ENCODE measurements at regions not wholly inside any gene's neighbourhood (a gene's known extent, or its start where the extent isn't known, plus 50 kb on each side); places are given as distances from the start of the nearest gene placed in this dataset.
"Not testable (repeated sequence)": the region's sequence is repeated elsewhere in the genome, so short reads cannot be mapped to it uniquely, and the experiment has no call there.

- H4K20me1 ChIP-seq (ENCODE audit: insufficient read depth, low read length), result no peaks in the 10 kb centered on the region; the same call in 1 of the 2 replicates
- no peak overlapping the region for H2AFZ ChIP-seq (ENCODE audit: low read depth, low read length)
- no peak overlapping the region for H3K4me2 ChIP-seq (ENCODE audit: insufficient read depth, low read length)
Measured at GRCh38 chr20:17863577-17864292, 104.9 kb downstream of the SNX5 start.

DNA sequence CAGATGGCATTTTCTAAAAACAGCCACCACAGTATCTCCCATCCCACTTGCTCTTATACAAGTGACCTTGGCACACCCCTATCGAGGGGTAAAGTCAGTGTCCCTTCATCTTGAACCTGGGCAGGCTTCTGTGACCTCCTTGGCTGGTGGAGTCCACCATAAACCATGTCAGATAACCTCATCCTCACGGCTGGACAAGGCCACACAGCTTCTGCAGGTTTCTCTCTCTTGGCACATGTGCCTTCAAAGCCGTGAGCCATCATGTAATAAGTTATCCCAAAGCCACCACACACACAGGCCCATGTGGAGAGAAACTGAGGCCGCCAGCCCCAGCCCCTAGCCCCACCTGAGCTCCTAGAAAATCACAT lies 105.4 kb downstream of the SNX5 start:
- Histone ChIP-seq H3K4me3 (ENCODE audit: low read depth in 1 of 2, low read length in 2 of 2) (no peak overlapping the region), H3K9me3 (ENCODE audit: insufficient read depth, low read length, severe bottlenecking) (no peaks in the 10 kb centered on the region), H3K27me3 (ENCODE audit: insufficient read depth, low read length, poor library complexity) (peaks cover 5% of the 10 kb centered on the region), H3K9ac (ENCODE audit: low read depth, low read length) (no peak overlapping the region), H3K36me3 (ENCODE audit: insufficient read depth, low read length) (no peaks in the 10 kb centered on the region), H3K79me2 (ENCODE audit: insufficient read depth, low read length) (no peaks in the 10 kb centered on the region), H3K4me2 (ENCODE audit: insufficient read depth, low read length) (no peak overlapping the region), H4K20me1 (ENCODE audit: insufficient read depth, low read length) (no peaks in the 10 kb centered on the region; the same call in 1 of the 2 replicates), H3K4me1 (ENCODE audit: insufficient read depth, low read length) (no peaks in the 10 kb centered on the region), H3K27ac (ENCODE audit: low read length) (no peak overlapping the region), H2AFZ (ENCODE audit: low read depth, low read length) (no peak overlapping the region)
- no peak for DNase-seq
- no peak for ATAC-seq (ENCODE audit: insufficient read depth, low read depth)
- no peak for TF ChIP-seq EZH2 (IDR thresholded peaks at IDR 0.05; ENCODE audit: borderline replicate concordance, low read depth, low read length, severe bottlenecking)
- TF ChIP-seq CTCF (IDR thresholded peaks at IDR 0.05; ENCODE audit: borderline replicate concordance, extremely low read depth, low read length, poor library complexity, severe bottlenecking), result no peak

More at GRCh38 chr20:17863577-17864292, 104.9 kb downstream of the SNX5 start:
- Histone ChIP-seq H3K9ac (ENCODE audit: low read depth, low read length) (no peak overlapping the region), H3K4me1 (ENCODE audit: insufficient read depth, low read length) (no peaks in the 10 kb centered on the region), H3K27ac (ENCODE audit: low read length) (no peak overlapping the region), H3K4me3 (ENCODE audit: low read depth in 1 of 2, low read length in 2 of 2) (no peak overlapping the region), H3K36me3 (ENCODE audit: insufficient read depth, low read length) (no peaks in the 10 kb centered on the region), H3K79me2 (ENCODE audit: insufficient read depth, low read length) (no peaks in the 10 kb centered on the region), H3K27me3 (ENCODE audit: insufficient read depth, low read length, poor library complexity) (peaks cover 5% of the 10 kb centered on the region), H3K9me3 (ENCODE audit: insufficient read depth, low read length, severe bottlenecking) (no peaks in the 10 kb centered on the region)
- DNase-seq (no peak), ATAC-seq (ENCODE audit: insufficient read depth, low read depth) (no peak)
- TF ChIP-seq EZH2 (IDR thresholded peaks at IDR 0.05; ENCODE audit: borderline replicate concordance, low read depth, low read length, severe bottlenecking) (no peak), CTCF (IDR thresholded peaks at IDR 0.05; ENCODE audit: borderline replicate concordance, extremely low read depth, low read length, poor library complexity, severe bottlenecking) (no peak)

GRCh38 chr20:17862171-17862570 lies 106.4 kb downstream of the SNX5 start:
- no peak overlapping the region for H2AFZ ChIP-seq (ENCODE audit: low read depth, low read length)
- ATAC-seq (ENCODE audit: insufficient read depth, low read depth), result no peak
- H3K27me3 ChIP-seq (ENCODE audit: insufficient read depth, low read length, poor library complexity), result peaks cover 5% of the 10 kb centered on the region
- no peak for DNase-seq
- H3K4me1 ChIP-seq (ENCODE audit: insufficient read depth, low read length), result no peaks in the 10 kb centered on the region
- no peak overlapping the region for H3K9ac ChIP-seq (ENCODE audit: low read depth, low read length)
- H3K4me2 ChIP-seq (ENCODE audit: insufficient read depth, low read length), result no peak overlapping the region
- H3K36me3 ChIP-seq (ENCODE audit: insufficient read depth, low read length), result no peaks in the 10 kb centered on the region
- no peak for TF ChIP-seq EZH2 (IDR thresholded peaks at IDR 0.05; ENCODE audit: borderline replicate concordance, low read depth, low read length, severe bottlenecking)
- TF ChIP-seq CTCF (IDR thresholded peaks at IDR 0.05; ENCODE audit: borderline replicate concordance, extremely low read depth, low read length, poor library complexity, severe bottlenecking), result no peak
- H3K27ac ChIP-seq (ENCODE audit: low read length), result no peak overlapping the region
- no peaks in the 10 kb centered on the region for H3K9me3 ChIP-seq (ENCODE audit: insufficient read depth, low read length, severe bottlenecking)
- no peaks in the 10 kb centered on the region; the same call in 1 of the 2 replicates for H4K20me1 ChIP-seq (ENCODE audit: insufficient read depth, low read length)
- H3K4me3 ChIP-seq (ENCODE audit: low read depth in 1 of 2, low read length in 2 of 2), result no peak overlapping the region
- no peaks in the 10 kb centered on the region for H3K79me2 ChIP-seq (ENCODE audit: insufficient read depth, low read length)

DNA sequence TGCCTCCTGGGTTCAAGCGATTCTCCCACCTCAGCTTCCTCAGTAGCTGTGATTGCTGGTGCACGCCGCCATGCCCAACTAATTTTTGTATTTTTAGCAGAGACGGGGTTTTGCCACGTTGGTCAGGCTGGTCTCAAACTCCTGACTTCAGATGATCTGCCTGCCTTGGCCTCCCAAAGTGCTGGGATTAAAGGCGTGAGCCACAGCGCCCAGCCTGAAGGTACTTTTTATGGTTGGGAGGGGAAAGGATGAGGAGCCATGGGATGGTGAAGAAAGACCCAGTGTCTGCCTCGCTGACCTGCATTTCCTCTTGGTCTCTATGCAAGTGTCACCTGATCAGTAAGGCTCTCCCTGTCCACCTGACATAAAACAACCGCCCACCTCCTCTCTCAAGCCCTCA lies 107.0 kb downstream of the SNX5 start:
- H4K20me1 ChIP-seq (ENCODE audit: insufficient read depth, low read length); H3K9me3 ChIP-seq (ENCODE audit: insufficient read depth, low read length, severe bottlenecking); H2AFZ ChIP-seq (ENCODE audit: low read depth, low read length); H3K27me3 ChIP-seq (ENCODE audit: insufficient read depth, low read length, poor library complexity); H3K4me2 ChIP-seq (ENCODE audit: insufficient read depth, low read length); H3K4me3 ChIP-seq (ENCODE audit: low read depth in 1 of 2, low read length in 2 of 2); H3K36me3 ChIP-seq (ENCODE audit: insufficient read depth, low read length); H3K4me1 ChIP-seq (ENCODE audit: insufficient read depth, low read length); DNase-seq; H3K79me2 ChIP-seq (ENCODE audit: insufficient read depth, low read length); ATAC-seq (ENCODE audit: insufficient read depth, low read depth); H3K9ac ChIP-seq (ENCODE audit: low read depth, low read length); H3K27ac ChIP-seq (ENCODE audit: low read length): not testable (repeated sequence)

Measured in DND-41 (cell line).